Gastrocnemius medialis (tissue), 4 donors: ENCODE measurements at regions not wholly inside any gene's neighbourhood (a gene's known extent, or its start where the extent isn't known, plus 50 kb on each side); places are given as distances from the start of the nearest gene placed in this dataset.

ENCODE experiments used
- POLR2A ChIP-seq, 2 donors: fragments of 450-650 bp; IDR thresholded peaks; one replicate each; pipeline ENCODE4 v1.6.1; 2017; ENCODE audit warnings: antibody characterized with exemption in 2 of 2, mild to moderate bottlenecking in 2 of 2, moderate library complexity in 2 of 2
- TF ChIP-seq, protein P1 (sequence below), 5 experiments: fragments of 450-650 bp in 3 of 5; fragments of 200-600 bp in 2 of 5; sonication (generic) in 2 of 5; IDR thresholded peaks in 4 of 5; conservative IDR thresholded peaks in 1 of 5; 1 replicate in 4 of 5; 2 replicates in 1 of 5; pipeline ENCODE4 v1.5.1; 2016 to 2019; ENCODE audit warnings: antibody characterized with exemption in 5 of 5, mild to moderate bottlenecking in 3 of 5, moderate library complexity in 3 of 5

DNA sequence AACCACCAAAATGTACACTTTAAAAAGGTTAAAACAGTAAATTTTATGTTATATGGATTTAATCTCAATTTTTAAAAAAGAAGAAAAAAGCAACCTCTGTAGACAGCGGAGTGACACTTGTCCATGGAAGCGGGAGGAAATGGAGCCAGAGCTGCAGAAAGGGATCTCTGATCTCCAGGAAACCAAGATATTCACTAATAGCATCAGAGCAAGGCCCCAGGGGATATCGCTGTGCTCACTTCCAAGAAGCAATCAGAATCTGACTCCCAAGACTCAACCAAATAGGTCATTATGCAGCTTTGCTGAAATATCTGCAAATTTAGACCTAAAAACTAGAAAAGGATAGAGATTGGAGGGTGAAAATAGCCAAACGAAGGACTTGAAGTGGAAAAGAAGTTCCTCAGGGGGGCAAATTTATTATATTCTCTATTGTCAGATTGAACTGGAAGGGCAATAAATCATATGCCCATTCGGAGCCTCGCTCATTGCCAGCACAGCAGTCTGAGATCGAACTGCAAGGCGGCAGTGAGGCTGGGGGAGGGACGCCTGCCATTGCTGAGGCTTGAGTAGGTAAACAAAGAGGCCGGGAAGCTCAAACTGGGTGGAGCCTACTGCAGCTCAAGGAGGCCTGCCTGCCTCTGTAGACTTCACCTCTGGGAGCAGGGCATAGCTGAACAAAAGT, 62.0 kb upstream of the ATP2C1 start:
- no peak for TF ChIP-seq POLR2A (IDR thresholded peaks at IDR 0.05)
- TF ChIP-seq, protein P1, sequence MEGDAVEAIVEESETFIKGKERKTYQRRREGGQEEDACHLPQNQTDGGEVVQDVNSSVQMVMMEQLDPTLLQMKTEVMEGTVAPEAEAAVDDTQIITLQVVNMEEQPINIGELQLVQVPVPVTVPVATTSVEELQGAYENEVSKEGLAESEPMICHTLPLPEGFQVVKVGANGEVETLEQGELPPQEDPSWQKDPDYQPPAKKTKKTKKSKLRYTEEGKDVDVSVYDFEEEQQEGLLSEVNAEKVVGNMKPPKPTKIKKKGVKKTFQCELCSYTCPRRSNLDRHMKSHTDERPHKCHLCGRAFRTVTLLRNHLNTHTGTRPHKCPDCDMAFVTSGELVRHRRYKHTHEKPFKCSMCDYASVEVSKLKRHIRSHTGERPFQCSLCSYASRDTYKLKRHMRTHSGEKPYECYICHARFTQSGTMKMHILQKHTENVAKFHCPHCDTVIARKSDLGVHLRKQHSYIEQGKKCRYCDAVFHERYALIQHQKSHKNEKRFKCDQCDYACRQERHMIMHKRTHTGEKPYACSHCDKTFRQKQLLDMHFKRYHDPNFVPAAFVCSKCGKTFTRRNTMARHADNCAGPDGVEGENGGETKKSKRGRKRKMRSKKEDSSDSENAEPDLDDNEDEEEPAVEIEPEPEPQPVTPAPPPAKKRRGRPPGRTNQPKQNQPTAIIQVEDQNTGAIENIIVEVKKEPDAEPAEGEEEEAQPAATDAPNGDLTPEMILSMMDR (IDR thresholded peaks at IDR 0.05 in 4 of 5, conservative IDR thresholded peaks at IDR 0.05 in 1 of 5) = no peak
